GM18507 (cell line): ENCODE measurements at regions not wholly inside any gene's neighbourhood (a gene's known extent, or its start where the extent isn't known, plus 50 kb on each side); places are given as distances from the start of the nearest gene placed in this dataset.

Experiments
- DNase-seq: peaks from one replicate; pipeline ENCODE4 v3.0.0; 2011; ENCODE audit warnings: low read depth; ENCODE audit not compliant: insufficient read length; ENCODE audit errors: extremely low spot score
- FAIRE-seq: peaks from 2 replicates; lab custom pipeline; 2011; peaks lifted over from hg19 to GRCh38; lab: Jason Lieb, UNC

GRCh38 chr11:15737320-15737719, 619.0 kb downstream of the SOX6 start:
- DNase-seq (no peak), FAIRE-seq (no peak)

- FAIRE-seq (no peak), DNase-seq (no peak)
Measured at GRCh38 chr11:15738931-15739330, 617.4 kb downstream of the SOX6 start.

GRCh38 chr11:15742626-15743519, 613.5 kb downstream of the SOX6 start:
- DNase-seq (no peak), FAIRE-seq (no peak)

- FAIRE-seq, result no peak
- no peak for DNase-seq
Measured at GRCh38 chr11:15744693-15745092, 611.7 kb downstream of the SOX6 start.

- FAIRE-seq (no peak), DNase-seq (no peak)
Measured at GRCh38 chr11:15745266-15745665, 611.1 kb downstream of the SOX6 start.

GRCh38 chr11:15747671-15748070, 608.7 kb downstream of the SOX6 start:
- no peak for DNase-seq
- FAIRE-seq, result no peak

- DNase-seq (no peak), FAIRE-seq (no peak)
Measured at GRCh38 chr11:15748132-15748531, 608.2 kb downstream of the SOX6 start.

GRCh38 chr11:15748741-15749140, 607.6 kb downstream of the SOX6 start:
- DNase-seq (no peak), FAIRE-seq (no peak)

GRCh38 chr11:15750535-15751308, 605.6 kb downstream of the SOX6 start:
- no peak for FAIRE-seq
- no peak for DNase-seq

GRCh38 chr11:15754221-15754620, 602.1 kb downstream of the SOX6 start:
- DNase-seq, result no peak
- FAIRE-seq, result no peak

GRCh38 chr11:15757048-15757698, 599.2 kb downstream of the SOX6 start:
- no peak for DNase-seq
- FAIRE-seq, result no peak

GRCh38 chr11:15758857-15759465, 597.4 kb downstream of the SOX6 start:
- DNase-seq, result no peak
- no peak for FAIRE-seq

GRCh38 chr11:15761235-15761634, 595.1 kb downstream of the SOX6 start:
- FAIRE-seq (no peak), DNase-seq (no peak)

GRCh38 chr11:15764326-15764725, 592.0 kb downstream of the SOX6 start:
- DNase-seq (no peak), FAIRE-seq (no peak)

- DNase-seq (no peak), FAIRE-seq (no peak)
Measured at GRCh38 chr11:15764948-15765347, 591.4 kb downstream of the SOX6 start.

- no peak for FAIRE-seq
- no peak for DNase-seq
Measured at GRCh38 chr11:15765530-15765929, 590.8 kb downstream of the SOX6 start.

GRCh38 chr11:15768321-15768720, 588.0 kb downstream of the SOX6 start:
- no peak for FAIRE-seq
- DNase-seq, result no peak

- no peak for FAIRE-seq
- DNase-seq, result no peak
Measured at GRCh38 chr11:15769203-15769602, 587.1 kb downstream of the SOX6 start.

- DNase-seq (no peak), FAIRE-seq (no peak)
Measured at GRCh38 chr11:15770798-15771414, 585.4 kb downstream of the SOX6 start.
